ENCODE measurements at regions not wholly inside any gene's neighbourhood (a gene's known extent, or its start where the extent isn't known, plus 50 kb on each side); places are given as distances from the start of the nearest gene placed in this dataset.
A peak's percentile ranks its signal among the peaks of the same experiment; 100 is the strongest.

GRCh38 chr21:25405984-25406383 lies 201.3 kb downstream of the MRPL39 start:
- ATAC-seq (no peak), DNase-seq (ENCODE audit: low spot score) (no peak)
- Mint-ChIP-seq H3K27ac (no peak overlapping the region), H3K9me3 (peaks cover 8% of the 10 kb centered on the region), H3K4me1 (ENCODE audit: low read depth in 2 of 2) (peaks cover 19 to 21% of the 10 kb centered on the region in 2 donors), H3K27me3 (peaks cover 0 to 5% of the 10 kb centered on the region in 2 donors), H3K36me3 (peaks cover 13% of the 10 kb centered on the region), H3K4me3 (no peak overlapping the region)

- H3K9me3 Mint-ChIP-seq = peaks cover 6% of the 10 kb centered on the region
- H3K27me3 Mint-ChIP-seq = peaks cover 0 to 3% of the 10 kb centered on the region in 2 donors
- H3K4me3 Mint-ChIP-seq = peak overlapping the region; percentile 26
- peaks cover 28 to 34% of the 10 kb centered on the region in 2 donors for H3K4me1 Mint-ChIP-seq (ENCODE audit: low read depth in 2 of 2)
- H3K36me3 Mint-ChIP-seq = peaks cover 17% of the 10 kb centered on the region
- DNase-seq (ENCODE audit: low spot score) = peak; percentile 78
- H3K27ac Mint-ChIP-seq = peak overlapping the region; percentile 1 to 4
- peak; percentile 88 to 90 for ATAC-seq
Measured at GRCh38 chr21:25402134-25402961, 204.9 kb downstream of the MRPL39 start.

GRCh38 chr21:25400427-25400826 lies 206.9 kb downstream of the MRPL39 start:
- Mint-ChIP-seq H3K27ac (no peak overlapping the region), H3K36me3 (peaks cover 17% of the 10 kb centered on the region), H3K4me1 (ENCODE audit: low read depth in 2 of 2) (peaks cover 36 to 45% of the 10 kb centered on the region in 2 donors), H3K4me3 (no peak overlapping the region), H3K9me3 (peaks cover 6% of the 10 kb centered on the region), H3K27me3 (no peaks in the 10 kb centered on the region)
- DNase-seq (ENCODE audit: low spot score) = no peak
- ATAC-seq = no peak

GRCh38 chr21:25398630-25399029 lies 208.7 kb downstream of the MRPL39 start:
- no peak for DNase-seq (ENCODE audit: low spot score)
- H3K27me3 Mint-ChIP-seq = no peaks in the 10 kb centered on the region
- peaks cover 39 to 45% of the 10 kb centered on the region in 2 donors for H3K4me1 Mint-ChIP-seq (ENCODE audit: low read depth in 2 of 2)
- H3K4me3 Mint-ChIP-seq = no peak overlapping the region
- no peak overlapping the region for H3K27ac Mint-ChIP-seq
- peaks cover 10% of the 10 kb centered on the region for H3K36me3 Mint-ChIP-seq
- peaks cover 5% of the 10 kb centered on the region for H3K9me3 Mint-ChIP-seq
- ATAC-seq = no peak

GRCh38 chr21:25396135-25396711 lies 211.1 kb downstream of the MRPL39 start:
- Mint-ChIP-seq H3K36me3 (peaks cover 4% of the 10 kb centered on the region), H3K9me3 (no peaks in the 10 kb centered on the region), H3K4me1 (ENCODE audit: low read depth in 2 of 2) (peaks cover 20 to 23% of the 10 kb centered on the region in 2 donors), H3K27ac (peak overlapping the region; percentile 72 to 82), H3K27me3 (no peaks in the 10 kb centered on the region), H3K4me3 (peak overlapping the region; percentile 61)
- ATAC-seq = peak; percentile 96 to 98
- DNase-seq (ENCODE audit: low spot score) = peak; percentile 89

- no peak overlapping the region for H3K4me3 Mint-ChIP-seq
- no peaks in the 10 kb centered on the region for H3K27me3 Mint-ChIP-seq
- H3K4me1 Mint-ChIP-seq (ENCODE audit: low read depth in 2 of 2) = peaks cover 8 to 18% of the 10 kb centered on the region in 2 donors
- no peaks in the 10 kb centered on the region for H3K9me3 Mint-ChIP-seq
- ATAC-seq = no peak
- no peak for DNase-seq (ENCODE audit: low spot score)
- no peaks in the 10 kb centered on the region for H3K36me3 Mint-ChIP-seq
- H3K27ac Mint-ChIP-seq = no peak overlapping the region
Measured at GRCh38 chr21:25391777-25392176, 215.5 kb downstream of the MRPL39 start.

GRCh38 chr21:25390701-25391100 lies 216.6 kb downstream of the MRPL39 start:
- no peak overlapping the region for H3K4me3 Mint-ChIP-seq
- H3K9me3 Mint-ChIP-seq = no peaks in the 10 kb centered on the region
- peak overlapping the region in 1 of 2 donors; percentile 2 for H3K27ac Mint-ChIP-seq
- H3K27me3 Mint-ChIP-seq = no peaks in the 10 kb centered on the region
- H3K36me3 Mint-ChIP-seq = no peaks in the 10 kb centered on the region
- ATAC-seq = no peak
- peaks cover 5 to 15% of the 10 kb centered on the region in 2 donors for H3K4me1 Mint-ChIP-seq (ENCODE audit: low read depth in 2 of 2)
- no peak for DNase-seq (ENCODE audit: low spot score)

- H3K27me3 Mint-ChIP-seq = peaks cover 0 to 3% of the 10 kb centered on the region in 2 donors
- no peak overlapping the region for H3K27ac Mint-ChIP-seq
- DNase-seq (ENCODE audit: low spot score) (no peak), ATAC-seq (no peak)
- H3K9me3 Mint-ChIP-seq = no peaks in the 10 kb centered on the region
- H3K4me1 Mint-ChIP-seq (ENCODE audit: low read depth in 2 of 2) = peaks cover 5 to 15% of the 10 kb centered on the region in 2 donors
- no peaks in the 10 kb centered on the region for H3K36me3 Mint-ChIP-seq
- no peak overlapping the region for H3K4me3 Mint-ChIP-seq
Measured at GRCh38 chr21:25387665-25388064, 219.6 kb downstream of the MRPL39 start.

GRCh38 chr21:25385911-25386474 lies 221.3 kb downstream of the MRPL39 start:
- no peak for DNase-seq (ENCODE audit: low spot score)
- Mint-ChIP-seq H3K9me3 (no peaks in the 10 kb centered on the region), H3K27me3 (peaks cover 0 to 10% of the 10 kb centered on the region in 2 donors), H3K27ac (no peak overlapping the region), H3K36me3 (no peaks in the 10 kb centered on the region), H3K4me1 (ENCODE audit: low read depth in 2 of 2) (peaks cover 5 to 15% of the 10 kb centered on the region in 2 donors), H3K4me3 (no peak overlapping the region)
- ATAC-seq = peak in 1 of 2 donors; percentile 67

GRCh38 chr21:25385341-25385740 lies 221.9 kb downstream of the MRPL39 start:
- ATAC-seq = no peak
- Mint-ChIP-seq H3K4me1 (ENCODE audit: low read depth in 2 of 2) (peaks cover 5 to 15% of the 10 kb centered on the region in 2 donors), H3K9me3 (no peaks in the 10 kb centered on the region), H3K4me3 (no peak overlapping the region), H3K27ac (no peak overlapping the region), H3K36me3 (no peaks in the 10 kb centered on the region), H3K27me3 (peaks cover 0 to 16% of the 10 kb centered on the region in 2 donors)
- no peak for DNase-seq (ENCODE audit: low spot score)

- H3K9me3 Mint-ChIP-seq = no peaks in the 10 kb centered on the region
- DNase-seq (ENCODE audit: low spot score) (no peak), ATAC-seq (no peak)
- peaks cover 0 to 17% of the 10 kb centered on the region in 2 donors for H3K27me3 Mint-ChIP-seq
- no peaks in the 10 kb centered on the region for H3K36me3 Mint-ChIP-seq
- H3K4me3 Mint-ChIP-seq = no peak overlapping the region
- H3K4me1 Mint-ChIP-seq (ENCODE audit: low read depth in 2 of 2) = peaks cover 5 to 15% of the 10 kb centered on the region in 2 donors
- no peak overlapping the region for H3K27ac Mint-ChIP-seq
Measured at GRCh38 chr21:25384782-25385181, 222.5 kb downstream of the MRPL39 start.

- peaks cover 5 to 13% of the 10 kb centered on the region in 2 donors for H3K4me1 Mint-ChIP-seq (ENCODE audit: low read depth in 2 of 2)
- no peaks in the 10 kb centered on the region for H3K9me3 Mint-ChIP-seq
- ATAC-seq = no peak
- no peaks in the 10 kb centered on the region for H3K36me3 Mint-ChIP-seq
- H3K27ac Mint-ChIP-seq = no peak overlapping the region
- H3K4me3 Mint-ChIP-seq = no peak overlapping the region
- peaks cover 0 to 17% of the 10 kb centered on the region in 2 donors for H3K27me3 Mint-ChIP-seq
- no peak for DNase-seq (ENCODE audit: low spot score)
Measured at GRCh38 chr21:25383545-25383944, 223.7 kb downstream of the MRPL39 start.

- Mint-ChIP-seq H3K36me3 (no peaks in the 10 kb centered on the region), H3K9me3 (no peaks in the 10 kb centered on the region), H3K27ac (no peak overlapping the region), H3K27me3 (peaks cover 0 to 17% of the 10 kb centered on the region in 2 donors), H3K4me3 (no peak overlapping the region), H3K4me1 (ENCODE audit: low read depth in 2 of 2) (peaks cover 10 to 11% of the 10 kb centered on the region in 2 donors)
- DNase-seq (ENCODE audit: low spot score) (no peak), ATAC-seq (no peak)
Measured at GRCh38 chr21:25381936-25382452, 225.3 kb downstream of the MRPL39 start.

- DNase-seq (ENCODE audit: low spot score) (no peak), ATAC-seq (no peak)
- Mint-ChIP-seq H3K27me3 (peaks cover 0 to 19% of the 10 kb centered on the region in 2 donors), H3K4me1 (ENCODE audit: low read depth in 2 of 2) (peaks cover 4 to 6% of the 10 kb centered on the region in 2 donors), H3K36me3 (no peaks in the 10 kb centered on the region), H3K27ac (no peak overlapping the region), H3K9me3 (peaks cover 3% of the 10 kb centered on the region), H3K4me3 (no peak overlapping the region)
Measured at GRCh38 chr21:25375675-25376074, 231.6 kb downstream of the MRPL39 start.
